PC-9 (cell line): ENCODE measurements at regions not wholly inside any gene's neighbourhood (a gene's known extent, or its start where the extent isn't known, plus 50 kb on each side); places are given as distances from the start of the nearest gene placed in this dataset.

Experiments used
- BruUV-seq: library from RNA; stranded (reverse); fragments of 400-500 nt; replicated peaks from 2 replicates; lab custom pipeline; 2021; lab: Mats Ljungman, UMichigan
- CTCF ChIA-PET: fragments of 300-600 bp; sonication (Branson Sonifier 250); formaldehyde crosslinking; loops from one replicate; lab custom pipeline; 2022; ENCODE audit warnings: antibody characterized with exemption; lab: Charles Lee
- POLR2A ChIA-PET: fragments of 300-600 bp; sonication (Branson Sonifier 250); formaldehyde crosslinking; loops from one replicate; lab custom pipeline; 2022; ENCODE audit warnings: antibody characterized with exemption; ENCODE audit not compliant: unreplicated experiment; lab: Charles Lee
- DNase-seq, 2 experiments: peaks; one replicate each; pipeline versions ENCODE4 v3.0.0 to v3.0.0-alpha.2; 2015 to 2022; ENCODE audit warnings: mixed read lengths in 1 of 2
- H2AFZ ChIP-seq: fragments of 200-600 bp; sonication (generic); 2 replicates; pipeline ENCODE4 v1.8.1; 2017; ENCODE audit warnings: antibody characterized with exemption
- H3F3A ChIP-seq: fragments of 200-600 bp; sonication (generic); 2 replicates; pipeline ENCODE4 v1.8.1; 2017; ENCODE audit warnings: antibody characterized with exemption, mild to moderate bottlenecking, low read depth; ENCODE audit not compliant: insufficient read depth
- H3K27ac ChIP-seq: fragments of 200-600 bp; sonication (generic); 2 replicates; pipeline ENCODE4 v1.6.1; 2016; ENCODE audit warnings: mixed run types
- H3K27me3 ChIP-seq: fragments of 200-600 bp; sonication (generic); 2 replicates; pipeline ENCODE4 v1.6.1; 2016; ENCODE audit warnings: low read depth, mixed run types; ENCODE audit not compliant: insufficient read depth
- H3K36me3 ChIP-seq: fragments of 200-600 bp; sonication (generic); 2 replicates; pipeline ENCODE4 v1.6.1; 2016; ENCODE audit warnings: low read depth, mixed run types
- H3K4me1 ChIP-seq: fragments of 200-600 bp; sonication (generic); replicated peaks from 2 replicates; pipeline ENCODE4 v1.6.1; 2016; ENCODE audit warnings: mixed run types; ENCODE audit not compliant: insufficient read depth
- H3K4me2 ChIP-seq: fragments of 200-600 bp; sonication (generic); 2 replicates; pipeline ENCODE4 v1.6.1; 2017; ENCODE audit warnings: mixed run types
- H3K4me3 ChIP-seq: fragments of 200-600 bp; sonication (generic); 2 replicates; pipeline ENCODE4 v1.6.1; 2016; ENCODE audit warnings: mixed run types
- H3K79me2 ChIP-seq: fragments of 200-600 bp; sonication (generic); 2 replicates; pipeline ENCODE4 v1.6.1; 2017; ENCODE audit warnings: low read depth, mixed run types
- H3K9me2 ChIP-seq: fragments of 200-600 bp; sonication (generic); 2 replicates; pipeline ENCODE4 v1.8.1; 2017; ENCODE audit warnings: mild to moderate bottlenecking; ENCODE audit not compliant: insufficient read depth
- H3K9me3 ChIP-seq: fragments of 200-600 bp; sonication (generic); 2 replicates; pipeline ENCODE4 v1.8.1; 2016; ENCODE audit warnings: low read depth; ENCODE audit not compliant: insufficient read depth
- H4K20me1 ChIP-seq: fragments of 200-600 bp; sonication (generic); 2 replicates; pipeline ENCODE4 v1.8.1; 2017; ENCODE audit not compliant: insufficient read depth
- CTCF ChIP-seq: fragments of 200-600 bp; sonication (generic); conservative IDR thresholded peaks from 2 replicates; pipeline ENCODE4 v1.6.1; 2017; ENCODE audit warnings: mixed run types, antibody characterized with exemption, mild to moderate bottlenecking, moderate library complexity
- EZH2 ChIP-seq: fragments of 200-600 bp; sonication (generic); IDR thresholded peaks from 2 replicates; pipeline ENCODE4 v1.8.0; 2017; ENCODE audit warnings: antibody characterized with exemption, low read depth
- intact Hi-C: fragments of 100-400 bp; cut with micrococcal nuclease; formaldehyde crosslinking; loops from one replicate; pipeline ENCODE4 v1.10.0; 2022; ENCODE audit not compliant: unreplicated experiment

- Histone ChIP-seq H3K4me2 (no peak overlapping the region), H3K27me3 (no peaks in the 10 kb centered on the region), H4K20me1 (no peaks in the 10 kb centered on the region), H2AFZ (no peak overlapping the region), H3K4me3 (no peak overlapping the region), H3K27ac (no peak overlapping the region), H3K36me3 (no peaks in the 10 kb centered on the region), H3K4me1 (no peaks in the 10 kb centered on the region), H3F3A (no peaks in the 10 kb centered on the region), H3K9me2 (no peaks in the 10 kb centered on the region), H3K79me2 (no peaks in the 10 kb centered on the region), H3K9me3 (no peaks in the 10 kb centered on the region)
- intact Hi-C loops, result no loop called here
- ChIA-PET CTCF (no interaction called here), POLR2A (no interaction called here)
- BruUV-seq, result no TSS peak
- TF ChIP-seq EZH2, result no peak
- TF ChIP-seq CTCF, result no peak
- no peak for DNase-seq
Measured at GRCh38 chr2:14023558-14023957, 609.0 kb upstream of the LRATD1 start.

GRCh38 chr2:14039134-14039533 lies 593.4 kb upstream of the LRATD1 start:
- Histone ChIP-seq H3K4me3 (no peak overlapping the region), H3F3A (no peaks in the 10 kb centered on the region), H3K9me3 (no peaks in the 10 kb centered on the region), H3K4me1 (no peaks in the 10 kb centered on the region), H2AFZ (no peak overlapping the region; the same call in 1 of the 2 replicates), H3K4me2 (no peak overlapping the region), H4K20me1 (no peaks in the 10 kb centered on the region), H3K27ac (no peak overlapping the region), H3K79me2 (no peaks in the 10 kb centered on the region), H3K27me3 (no peaks in the 10 kb centered on the region), H3K36me3 (no peaks in the 10 kb centered on the region), H3K9me2 (no peaks in the 10 kb centered on the region)
- no TSS peak for BruUV-seq
- ChIA-PET POLR2A (no interaction called here), CTCF (no interaction called here)
- intact Hi-C loops, result no loop called here
- no peak for DNase-seq
- TF ChIP-seq CTCF (no peak), EZH2 (no peak)

- no peak overlapping the region for H3K27ac ChIP-seq
- no peak overlapping the region for H3K4me3 ChIP-seq
- no TSS peak for BruUV-seq
- H3K9me3 ChIP-seq, result no peaks in the 10 kb centered on the region
- H3K36me3 ChIP-seq, result no peaks in the 10 kb centered on the region
- H3F3A ChIP-seq, result no peaks in the 10 kb centered on the region
- intact Hi-C loops, result no loop called here
- CTCF ChIA-PET, result no interaction called here
- no peaks in the 10 kb centered on the region; the same call in 1 of the 2 replicates for H4K20me1 ChIP-seq
- no peaks in the 10 kb centered on the region for H3K79me2 ChIP-seq
- no peaks in the 10 kb centered on the region for H3K4me1 ChIP-seq
- H3K9me2 ChIP-seq, result no peaks in the 10 kb centered on the region
- no peak overlapping the region for H3K4me2 ChIP-seq
- no peaks in the 10 kb centered on the region for H3K27me3 ChIP-seq
- DNase-seq, result no peak
- TF ChIP-seq EZH2 (no peak), CTCF (no peak)
- no peak overlapping the region for H2AFZ ChIP-seq
- POLR2A ChIA-PET, result no interaction called here
Measured at GRCh38 chr2:14047491-14047890, 585.0 kb upstream of the LRATD1 start.
